Colonic mucosa (tissue), 4 donors: ENCODE measurements at regions not wholly inside any gene's neighbourhood (a gene's known extent, or its start where the extent isn't known, plus 50 kb on each side); places are given as distances from the start of the nearest gene placed in this dataset.

Source experiments
- DNase-seq: peaks from one replicate; pipeline ENCODE4 v3.0.0-alpha.2; 2020
- H3K27ac ChIP-seq: fragments of 200-600 bp; one replicate; pipeline ENCODE4 v1.8.0; 2021
- H3K27me3 ChIP-seq: fragments of 200-600 bp; one replicate; pipeline ENCODE4 v1.8.0; 2021
- H3K36me3 ChIP-seq: fragments of 200-600 bp; one replicate; pipeline ENCODE4 v1.8.0; 2021
- H3K4me1 ChIP-seq: fragments of 200-600 bp; one replicate; pipeline ENCODE4 v1.8.0; 2021; ENCODE audit warnings: mild to moderate bottlenecking
- H3K4me3 ChIP-seq: fragments of 200-600 bp; one replicate; pipeline ENCODE4 v1.8.0; 2021
- H3K9ac ChIP-seq, 2 donors: one replicate each; pipeline ENCODE4 v1.7.0; 2013; ENCODE audit warnings: control low read depth in 2 of 2, low read depth in 2 of 2, low read length in 2 of 2
- H3K9me3 ChIP-seq: fragments of 200-600 bp; one replicate; pipeline ENCODE4 v1.8.0; 2021
- CTCF ChIP-seq: fragments of 200-600 bp; IDR thresholded peaks from one replicate; pipeline ENCODE4 v1.8.0; 2022; ENCODE audit warnings: antibody characterized with exemption, mild to moderate bottlenecking
- intact Hi-C: fragments of 100-400 bp; cut with DNase I; formaldehyde crosslinking; loops from one replicate; pipeline ENCODE4 v1.14.1; 2022
- donor health status: healthy.
- donor health status: DM: no; HTN: no; CAD: no.
- donor health status: DM: no; HTN: no; CAD: no.

- H3K9ac ChIP-seq: no peak overlapping the region
- DNase-seq: peak; percentile 16
- no peaks in the 10 kb centered on the region for H3K4me1 ChIP-seq
- no peak for TF ChIP-seq CTCF
- no peak overlapping the region for H3K27ac ChIP-seq
- H3K4me3 ChIP-seq: no peak overlapping the region
- H3K27me3 ChIP-seq: no peaks in the 10 kb centered on the region
- H3K36me3 ChIP-seq: no peaks in the 10 kb centered on the region
- intact Hi-C loops: no loop called here
- no peaks in the 10 kb centered on the region for H3K9me3 ChIP-seq
Measured at GRCh38 chr1:30038134-30039025, 685.0 kb downstream of the MATN1 start.

- H3K36me3 ChIP-seq: no peaks in the 10 kb centered on the region
- intact Hi-C loops: no loop called here
Measured at GRCh38 chr1:30037251-30038118, 685.9 kb downstream of the MATN1 start.

GRCh38 chr1:30036666-30037065 is 686.7 kb downstream of the MATN1 start:
- Histone ChIP-seq H3K9ac (no peak overlapping the region), H3K27ac (no peak overlapping the region), H3K4me1 (no peaks in the 10 kb centered on the region), H3K36me3 (no peaks in the 10 kb centered on the region), H3K9me3 (no peaks in the 10 kb centered on the region), H3K4me3 (no peak overlapping the region), H3K27me3 (no peaks in the 10 kb centered on the region)
- intact Hi-C loops: no loop called here
- DNase-seq: peak; percentile 2
- TF ChIP-seq CTCF: no peak

More at GRCh38 chr1:30037251-30038118, 685.9 kb downstream of the MATN1 start:
- Histone ChIP-seq H3K9ac (no peak overlapping the region), H3K9me3 (no peaks in the 10 kb centered on the region), H3K27ac (no peak overlapping the region), H3K27me3 (no peaks in the 10 kb centered on the region), H3K4me3 (no peak overlapping the region), H3K4me1 (no peaks in the 10 kb centered on the region)
- TF ChIP-seq CTCF: no peak
- DNase-seq: peak; percentile 16

DNA sequence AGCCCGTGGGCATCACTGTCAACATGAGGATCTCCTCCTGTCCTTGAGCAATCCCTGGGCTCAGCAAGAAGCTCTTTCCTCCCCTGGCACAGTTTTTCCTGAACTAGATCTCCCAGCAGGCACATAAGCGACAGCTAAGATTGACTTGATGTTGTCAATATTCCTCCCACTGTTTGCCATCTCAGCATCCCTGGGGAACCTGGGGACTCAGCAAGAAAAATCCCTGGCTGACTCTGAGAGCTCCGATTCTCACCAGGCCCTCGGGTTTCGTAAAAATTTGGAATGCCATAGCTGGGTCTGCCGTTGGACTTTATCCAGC is 687.2 kb downstream of the MATN1 start:
- no peak overlapping the region for H3K9ac ChIP-seq
- intact Hi-C loops: no loop called here
- no peak overlapping the region for H3K4me3 ChIP-seq
- no peaks in the 10 kb centered on the region for H3K4me1 ChIP-seq
- no peak for DNase-seq
- no peaks in the 10 kb centered on the region for H3K9me3 ChIP-seq
- H3K36me3 ChIP-seq: no peaks in the 10 kb centered on the region
- no peaks in the 10 kb centered on the region for H3K27me3 ChIP-seq
- TF ChIP-seq CTCF: no peak
- no peak overlapping the region for H3K27ac ChIP-seq

- H3K27me3 ChIP-seq: no peaks in the 10 kb centered on the region
- H3K4me3 ChIP-seq: no peak overlapping the region
- no peak overlapping the region for H3K27ac ChIP-seq
- intact Hi-C loops: no loop called here
- peak; percentile 1 for DNase-seq
- no peak for TF ChIP-seq CTCF
- no peak overlapping the region for H3K9ac ChIP-seq
- H3K4me1 ChIP-seq: no peaks in the 10 kb centered on the region
- no peaks in the 10 kb centered on the region for H3K9me3 ChIP-seq
- no peaks in the 10 kb centered on the region for H3K36me3 ChIP-seq
Measured at GRCh38 chr1:30035522-30036228, 687.7 kb downstream of the MATN1 start.
